ENCODE measurements at regions not wholly inside any gene's neighbourhood (a gene's known extent, or its start where the extent isn't known, plus 50 kb on each side); places are given as distances from the start of the nearest gene placed in this dataset.

DNA sequence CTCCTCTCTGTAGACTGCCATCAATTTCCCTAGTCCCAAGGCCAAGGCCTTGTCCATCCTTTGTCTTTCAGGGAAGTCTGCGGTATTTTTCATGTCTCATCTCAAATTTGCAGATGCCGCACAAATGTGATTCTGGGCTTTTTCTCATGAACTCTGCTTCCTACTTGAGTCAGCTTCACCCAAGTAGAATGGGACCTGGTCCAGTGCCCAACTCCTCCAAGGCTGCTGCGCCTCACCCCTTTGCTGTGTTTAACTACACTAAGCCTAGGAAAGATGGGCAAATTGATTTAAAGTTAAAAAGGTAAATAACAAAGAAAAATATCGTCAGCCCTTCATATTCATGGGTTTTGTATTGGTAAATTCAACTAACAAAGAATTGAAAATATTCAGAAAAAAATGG is 1092.6 kb upstream of the AUTS2 start:
- no peak overlapping the region for H3K4me3 ChIP-seq (ENCODE audit: extremely low read depth in 1 of 4, insufficient read depth in 2 of 4, low read depth in 3 of 4, low read length in 4 of 4)
- 99% methylated on average over 4 of the region's 4 CpGs; no CpG with 5 or more reads in 1 of the 2 experiments for WGBS, 2 experiments (ENCODE audit: extremely low coverage in 1 of 2, insufficient coverage in 1 of 2, insufficient read length in 1 of 2, insufficient replicate concordance in 2 of 2, low coverage in 1 of 2, low lambda C conversion rate in 2 of 2, missing lambda C conversion rate in 1 of 2)
- H3K27me3 ChIP-seq (replicated peaks in 1 of 4; ENCODE audit: control insufficient read depth in 3 of 4, extremely low read depth in 1 of 4, insufficient read depth in 3 of 4, low read length in 3 of 4), result no peaks in the 10 kb centered on the region
- no peak overlapping the region for H2AK5ac ChIP-seq (ENCODE audit: low read depth, low read length)
- no peaks in the 10 kb centered on the region for H3K36me3 ChIP-seq (ENCODE audit: control insufficient read depth in 2 of 4, insufficient read depth in 4 of 4, low read length in 3 of 4)
- H3K14ac ChIP-seq (ENCODE audit: insufficient read length), result no peak overlapping the region
- H2AFZ ChIP-seq (ENCODE audit: low read length), result no peak overlapping the region
- H3K79me1 ChIP-seq (ENCODE audit: low read depth, low read length), result no peaks in the 10 kb centered on the region
- POLR2A ChIA-PET (ENCODE audit: partially characterized antibody), result no interaction called here
- H3K79me2 ChIP-seq (ENCODE audit: control insufficient read depth in 1 of 2, insufficient read depth in 2 of 2, low read length in 2 of 2), result no peaks in the 10 kb centered on the region
- no peak overlapping the region for H3K4ac ChIP-seq (replicated peaks; ENCODE audit: insufficient read length, low read depth, low read length)
- CTCF ChIA-PET (ENCODE audit: partially characterized antibody), result interaction anchor here (1.4 kb wide), 1 partner anchor 33 kb away, joined by 3 read pairs; no protein-coding TSS in a partner anchor
- no peak overlapping the region for H4K91ac ChIP-seq (replicated peaks; ENCODE audit: insufficient read length, low read length)
- H3K4me2 ChIP-seq (ENCODE audit: insufficient read depth in 1 of 2, low read depth in 2 of 2, low read length in 2 of 2), result no peak overlapping the region
- FAIRE-seq (no peak), DNase-seq (ENCODE audit: low read depth in 1 of 2, low spot score in 2 of 2) (no peak)
- no peak overlapping the region for H2BK12ac ChIP-seq (ENCODE audit: low read depth, low read length)
- TF ChIP-seq GTF2F1 (IDR thresholded peaks at IDR 0.05; ENCODE audit: borderline replicate concordance, low read depth, low read length), result no peak
- TF ChIP-seq GABPA (IDR thresholded peaks at IDR 0.05; ENCODE audit: borderline replicate concordance, insufficient read depth, low read length), result no peak
- no peak for TF ChIP-seq SIN3A (conservative IDR thresholded peaks at IDR 0.05 in 1 of 2, IDR thresholded peaks at IDR 0.05 in 1 of 2; ENCODE audit: low read depth in 1 of 2, low read length in 2 of 2)
- no peak for TF ChIP-seq ASH2L (IDR thresholded peaks at IDR 0.05; ENCODE audit: low read length)
- H3K27ac ChIP-seq (ENCODE audit: low read depth, low read length), result no peak overlapping the region
- no peaks in the 10 kb centered on the region; the same call in 1 of the 2 replicates for H3K23me2 ChIP-seq (ENCODE audit: low read depth, low read length)
- H3K9me3 ChIP-seq (ENCODE audit: insufficient read depth in 2 of 2, low read depth in 1 of 2, low read length in 1 of 2), result peaks cover 0 to 5% of the 10 kb centered on the region in 2 experiments; a peak in 1 of 4 replicates
- no peak overlapping the region for H4K8ac ChIP-seq (ENCODE audit: extremely low read depth, insufficient read depth, low read length)
- no peak overlapping the region for H3K56ac ChIP-seq (replicated peaks; ENCODE audit: insufficient read length, low read depth, low read length)
- no peak overlapping the region for H2BK120ac ChIP-seq (replicated peaks; ENCODE audit: low read depth, low read length)
- H2BK5ac ChIP-seq (ENCODE audit: low read depth, low read length), result no peak overlapping the region
- H3K18ac ChIP-seq (ENCODE audit: extremely low read depth, low read length), result no peak overlapping the region
- no peak overlapping the region for H4K5ac ChIP-seq (ENCODE audit: insufficient read length, low read depth, low read length)
- peaks cover 0 to 5% (median 2%) of the 10 kb centered on the region in 4 experiments; a peak in 1 of 7 replicates for H3K4me1 ChIP-seq (replicated peaks in 1 of 4; ENCODE audit: control insufficient read depth in 3 of 4, insufficient read depth in 4 of 4, low read length in 3 of 4)
- H3K23ac ChIP-seq (ENCODE audit: insufficient read length), result no peak overlapping the region
- H4K20me1 ChIP-seq (replicated peaks in 1 of 2; ENCODE audit: control insufficient read depth in 1 of 2, insufficient read depth in 2 of 2, low read length in 2 of 2), result no peaks in the 10 kb centered on the region
- no peak overlapping the region for H3K9ac ChIP-seq (replicated peaks in 1 of 4; ENCODE audit: extremely low read depth in 1 of 4, low read depth in 3 of 4, low read length in 3 of 4)
- no peak overlapping the region for H2BK15ac ChIP-seq (ENCODE audit: low read length)
- no peak overlapping the region for H2BK20ac ChIP-seq (ENCODE audit: low read length)

All from H1 (cell line).